SK-N-MC (cell line): ENCODE measurements at regions not wholly inside any gene's neighbourhood (a gene's known extent, or its start where the extent isn't known, plus 50 kb on each side); places are given as distances from the start of the nearest gene placed in this dataset.

Experiments used
- DNase-seq: peaks from one replicate; pipeline ENCODE4 v3.0.0-alpha.2; 2011; ENCODE audit warnings: low read depth, low spot score
- H3K27ac ChIP-seq: fragments of 200-600 bp; sonication (generic); 2 replicates; pipeline ENCODE4 v1.5.1; 2016; ENCODE audit warnings: mixed run types
- H3K36me3 ChIP-seq: fragments of 200-600 bp; sonication (generic); 2 replicates; pipeline ENCODE4 v1.6.1; 2017; ENCODE audit warnings: antibody characterized with exemption, low read length, mixed read lengths; ENCODE audit not compliant: insufficient read depth
- H3K4me3 ChIP-seq: fragments of 200-600 bp; sonication (generic); 2 replicates; pipeline ENCODE4 v1.5.1; 2016
- H3K9ac ChIP-seq: fragments of 200-600 bp; sonication (generic); 2 replicates; pipeline ENCODE4 v1.8.0; 2017; ENCODE audit warnings: mixed run types, mixed read lengths; ENCODE audit not compliant: insufficient read length
- H3K9me3 ChIP-seq: fragments of 200-600 bp; sonication (generic); 2 replicates; pipeline ENCODE4 v1.6.1; 2017; ENCODE audit warnings: low read depth, mild to moderate bottlenecking, antibody characterized with exemption, low read length, moderate library complexity, mixed read lengths
- EZH2 ChIP-seq: fragments of 200-600 bp; sonication (generic); IDR thresholded peaks from one replicate; pipeline ENCODE4 v1.6.1; 2017; ENCODE audit warnings: antibody characterized with exemption
- FOXP2 ChIP-seq: optimal IDR thresholded peaks from 2 replicates; pipeline ENCODE3; 2011; ENCODE audit warnings: mild to moderate bottlenecking, moderate library complexity; ENCODE audit not compliant: insufficient read depth; ENCODE audit errors: extremely low read length, control extremely low read depth
- POLR2AphosphoS5 ChIP-seq: IDR thresholded peaks from 2 replicates; pipeline ENCODE4 v1.6.1; 2012; ENCODE audit warnings: mild to moderate bottlenecking, low read depth, low read length, borderline replicate concordance

DNA sequence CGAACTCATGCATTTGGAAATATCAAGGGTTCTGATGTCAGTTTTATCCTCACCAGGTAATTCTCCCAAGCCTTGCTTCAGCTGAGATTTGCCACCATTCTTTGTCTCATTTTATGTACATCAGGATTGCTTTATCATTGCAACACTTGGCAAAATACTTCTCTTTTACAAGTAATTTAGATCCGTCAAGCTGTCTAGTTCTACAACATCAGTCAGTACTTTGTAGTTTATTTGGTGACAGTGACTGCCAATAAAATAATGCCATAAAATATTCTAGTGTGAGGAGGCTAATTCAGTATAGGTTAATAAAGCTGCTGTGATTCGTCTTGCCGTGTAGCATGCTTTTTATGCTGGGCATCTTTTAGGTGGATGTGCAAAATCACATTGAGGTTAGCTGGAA, 565.3 kb upstream of the SGO1 start:
- Histone ChIP-seq H3K4me3 (no peak overlapping the region), H3K36me3 (no peaks in the 10 kb centered on the region), H3K9me3 (no peaks in the 10 kb centered on the region), H3K27ac (no peak overlapping the region), H3K9ac (no peak overlapping the region)
- DNase-seq: no peak
- TF ChIP-seq POLR2AphosphoS5 (no peak), FOXP2 (no peak)

DNA sequence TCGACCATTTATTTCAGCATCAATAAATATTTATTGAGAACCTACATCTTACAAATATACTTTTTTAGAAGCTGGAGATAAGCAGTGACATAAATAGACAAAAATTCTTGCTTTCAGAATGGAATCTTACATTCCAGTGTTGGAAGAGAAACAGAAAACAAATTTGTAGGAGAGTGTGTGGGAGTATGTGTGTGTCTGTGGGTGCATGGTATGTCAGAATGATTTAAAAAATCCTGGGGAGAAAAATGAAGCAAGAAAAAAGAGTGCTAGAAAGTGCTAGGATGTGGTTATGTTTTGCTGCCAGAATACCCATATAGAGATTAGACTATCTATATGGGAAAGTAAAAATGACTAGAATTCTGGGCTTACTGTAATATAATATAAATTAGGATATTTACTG, 561.7 kb upstream of the SGO1 start:
- no peak for DNase-seq
- no peak for TF ChIP-seq POLR2AphosphoS5
- no peak for TF ChIP-seq EZH2
- no peak for TF ChIP-seq FOXP2

DNA sequence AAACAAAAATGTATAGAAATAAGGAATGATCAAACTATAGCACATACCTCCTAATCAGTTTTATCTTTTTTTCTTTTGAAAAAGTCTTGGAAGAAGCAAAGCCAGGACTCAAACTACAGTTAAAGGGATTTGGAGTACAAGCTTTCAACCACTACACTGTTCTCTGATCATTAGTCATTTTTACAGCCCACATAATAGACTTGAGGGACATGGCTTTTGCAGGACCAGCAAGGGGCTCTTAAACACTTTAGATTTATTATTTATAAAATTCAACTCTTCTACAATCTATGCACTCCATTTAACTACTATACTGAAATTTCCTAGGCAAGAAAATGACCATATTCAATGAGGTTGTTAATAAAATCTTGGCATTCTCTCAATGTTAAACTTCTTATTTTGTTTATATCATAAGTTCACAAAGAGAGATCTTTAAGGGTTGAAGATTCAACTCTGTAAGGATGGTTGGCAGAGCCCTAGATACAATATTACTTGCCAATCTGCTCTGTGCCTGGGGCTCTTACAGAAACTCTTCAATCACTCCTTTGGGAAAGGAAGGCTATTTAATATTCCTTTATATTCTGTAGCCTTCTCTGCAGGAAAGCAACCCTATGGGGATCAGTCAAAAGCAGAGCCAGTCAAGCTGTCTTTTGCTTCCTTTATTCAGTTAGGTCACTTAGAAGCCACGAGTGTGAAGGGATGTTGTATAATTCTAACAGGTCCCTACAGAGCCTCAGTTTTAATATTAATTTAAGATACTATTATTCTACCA, 557.7 kb upstream of the SGO1 start:
- H3K27ac ChIP-seq: no peak overlapping the region
- DNase-seq: no peak
- H3K9ac ChIP-seq: no peak overlapping the region
- TF ChIP-seq POLR2AphosphoS5 (no peak), EZH2 (no peak), FOXP2 (no peak)
- no peak overlapping the region for H3K4me3 ChIP-seq
- no peaks in the 10 kb centered on the region for H3K9me3 ChIP-seq
- no peaks in the 10 kb centered on the region for H3K36me3 ChIP-seq

More for the DNA sequence above, 561.7 kb upstream of the SGO1 start:
- no peaks in the 10 kb centered on the region for H3K9me3 ChIP-seq
- H3K9ac ChIP-seq: no peak overlapping the region
- no peaks in the 10 kb centered on the region for H3K36me3 ChIP-seq
- no peak overlapping the region for H3K4me3 ChIP-seq
- H3K27ac ChIP-seq: no peak overlapping the region

DNA sequence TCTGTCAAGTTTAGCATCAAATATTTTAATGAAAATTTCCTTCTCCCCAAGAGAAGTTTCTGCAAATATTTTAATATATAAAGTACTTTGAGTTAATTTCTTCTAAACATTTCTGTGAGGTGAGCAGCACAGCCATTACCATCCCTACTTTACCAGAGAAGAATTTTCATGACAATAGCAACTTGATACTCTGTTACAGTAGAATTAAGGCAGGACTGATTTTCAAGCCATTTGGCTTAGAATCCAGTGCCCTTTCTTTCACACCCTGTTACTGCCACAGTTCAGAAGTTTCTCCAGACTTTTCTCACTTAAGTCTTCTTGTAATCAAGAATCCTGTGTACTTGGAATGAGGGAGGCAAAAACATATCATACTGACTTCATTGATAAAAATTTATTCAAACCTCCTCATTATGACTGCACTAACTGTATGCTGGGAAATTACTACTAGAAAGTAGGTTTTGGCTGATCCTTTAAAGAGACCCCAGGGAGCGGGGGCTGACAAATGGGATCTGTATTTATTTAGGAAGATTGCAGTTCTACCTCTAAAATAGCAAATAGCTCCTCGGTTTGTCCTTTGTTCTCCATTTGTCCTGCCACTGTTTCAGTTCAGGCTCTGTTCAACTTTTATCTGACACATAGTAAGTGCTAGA, 557.0 kb upstream of the SGO1 start:
- Histone ChIP-seq H3K36me3 (no peaks in the 10 kb centered on the region), H3K9ac (no peak overlapping the region), H3K9me3 (no peaks in the 10 kb centered on the region), H3K4me3 (no peak overlapping the region), H3K27ac (no peak overlapping the region)
- DNase-seq: no peak
- TF ChIP-seq FOXP2 (no peak), EZH2 (no peak)

DNA sequence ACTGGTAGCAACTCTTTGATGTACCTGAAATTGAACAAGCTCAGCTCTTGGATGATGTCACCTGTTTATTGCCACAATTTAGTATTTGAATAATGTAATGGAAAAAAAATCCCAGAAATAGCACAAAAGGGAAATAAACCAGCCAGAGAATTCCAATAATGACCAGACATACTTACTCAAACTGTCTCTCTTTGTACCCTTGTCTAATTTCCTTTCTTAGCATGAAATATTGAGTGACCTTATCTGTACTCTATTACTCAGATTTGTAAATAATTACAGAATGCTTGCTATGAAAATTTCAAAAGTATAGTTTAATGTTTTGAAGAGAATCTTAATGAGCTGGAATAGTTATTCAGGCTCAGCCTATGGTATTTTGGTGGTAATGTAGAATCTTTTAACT, 555.4 kb upstream of the SGO1 start:
- Histone ChIP-seq H3K9me3 (no peaks in the 10 kb centered on the region), H3K36me3 (no peaks in the 10 kb centered on the region), H3K4me3 (no peak overlapping the region), H3K27ac (no peak overlapping the region), H3K9ac (no peak overlapping the region)
- DNase-seq: no peak
- TF ChIP-seq POLR2AphosphoS5: no peak
- TF ChIP-seq EZH2: no peak
- TF ChIP-seq FOXP2: no peak

DNA sequence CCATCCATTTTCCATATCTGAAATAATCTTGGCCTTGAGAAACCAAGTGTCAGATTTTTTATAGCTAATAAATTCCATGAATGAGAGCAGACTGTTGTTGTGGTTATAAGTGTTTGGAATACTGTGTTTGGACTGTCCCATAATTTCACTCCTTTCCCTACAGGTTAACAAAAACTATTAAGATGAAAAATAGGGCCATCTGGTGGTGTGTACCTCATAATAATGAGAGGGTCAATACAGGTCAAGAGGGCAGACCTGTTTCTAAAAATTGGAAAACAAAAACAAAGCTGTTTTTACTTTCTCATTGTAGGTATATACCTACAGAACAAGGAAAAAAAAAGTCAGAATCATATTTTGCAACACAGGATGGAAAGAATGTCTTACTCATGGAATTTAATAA, 553.8 kb upstream of the SGO1 start:
- H3K4me3 ChIP-seq: no peak overlapping the region
- no peak overlapping the region for H3K9ac ChIP-seq
- TF ChIP-seq EZH2 (no peak), FOXP2 (no peak), POLR2AphosphoS5 (no peak)
- no peaks in the 10 kb centered on the region for H3K36me3 ChIP-seq
- no peaks in the 10 kb centered on the region for H3K9me3 ChIP-seq
- H3K27ac ChIP-seq: no peak overlapping the region
- no peak for DNase-seq

DNA sequence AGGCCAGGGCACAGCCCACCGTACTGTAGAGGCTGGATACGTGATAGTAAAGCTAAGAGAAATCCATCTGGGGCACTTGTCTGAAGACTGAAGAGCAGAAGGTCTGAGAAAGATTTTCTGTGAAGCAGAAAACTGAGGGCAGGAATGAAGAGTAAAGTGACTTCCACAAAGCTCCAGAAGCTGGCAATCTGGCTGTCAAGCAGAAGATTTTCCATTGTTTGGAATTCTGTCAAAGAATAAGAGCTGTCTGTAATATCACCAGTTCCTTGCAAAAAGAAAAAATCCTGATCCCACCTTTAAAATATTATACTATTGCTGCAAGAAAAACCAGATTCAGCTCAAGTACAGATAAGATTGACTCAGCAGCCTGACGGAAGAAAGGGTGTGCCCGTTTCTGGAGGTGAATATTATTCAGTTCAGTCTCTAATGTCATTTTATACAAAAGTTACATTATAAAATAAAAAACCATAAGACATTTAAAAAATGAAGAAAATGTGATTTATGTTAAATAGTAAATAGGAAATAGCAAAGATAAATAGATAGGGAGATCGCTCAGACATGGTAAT, 550.4 kb upstream of the SGO1 start:
- TF ChIP-seq POLR2AphosphoS5 (no peak), EZH2 (no peak), FOXP2 (no peak)
- DNase-seq: no peak
- no peak overlapping the region for H3K27ac ChIP-seq
- no peak overlapping the region for H3K9ac ChIP-seq
- H3K36me3 ChIP-seq: no peaks in the 10 kb centered on the region
- no peak overlapping the region for H3K4me3 ChIP-seq
- no peaks in the 10 kb centered on the region for H3K9me3 ChIP-seq

DNA sequence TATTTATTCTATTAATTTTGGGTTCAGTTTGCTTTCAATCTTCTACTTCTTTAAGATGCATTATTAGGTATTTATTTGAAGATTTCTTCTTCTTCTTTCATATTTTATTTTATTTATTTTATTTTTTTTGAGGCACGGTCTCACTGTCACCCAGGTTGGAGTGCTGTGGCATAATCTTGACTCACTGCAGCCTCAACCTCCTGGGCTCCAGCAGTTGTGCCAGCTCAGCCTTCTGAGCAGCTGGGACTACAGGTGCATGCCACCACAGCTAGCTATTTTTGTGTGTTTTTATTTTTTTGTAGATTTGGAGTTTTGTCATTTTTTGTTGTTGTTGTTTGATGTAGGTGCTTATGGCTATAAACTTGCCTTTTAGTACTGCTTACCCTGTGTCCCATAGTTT, 543.2 kb upstream of the SGO1 start:
- Histone ChIP-seq H3K4me3 (no peak overlapping the region), H3K27ac (no peak overlapping the region), H3K36me3 (no peaks in the 10 kb centered on the region), H3K9ac (no peak overlapping the region), H3K9me3 (no peaks in the 10 kb centered on the region)
- DNase-seq: no peak
- TF ChIP-seq EZH2: no peak
- no peak for TF ChIP-seq FOXP2
- TF ChIP-seq POLR2AphosphoS5: no peak

DNA sequence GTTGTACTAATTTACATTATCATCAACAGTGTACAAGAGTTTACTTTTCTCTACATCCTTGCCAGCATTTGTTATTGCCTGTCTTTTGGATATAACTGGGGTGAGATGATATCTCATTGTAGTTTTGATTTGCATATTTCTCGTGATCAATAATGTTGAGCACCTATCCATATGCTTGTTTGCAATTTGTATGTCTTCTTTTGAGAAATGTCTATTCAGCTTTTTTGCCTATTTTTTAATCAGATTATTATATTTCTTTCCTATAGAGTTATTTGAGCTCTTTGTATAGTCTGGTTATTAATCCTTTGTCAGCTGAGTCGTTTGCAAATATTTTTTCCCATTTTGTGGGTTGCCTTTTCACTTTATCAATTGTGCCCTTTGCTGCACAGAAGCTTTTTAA, 540.8 kb upstream of the SGO1 start:
- TF ChIP-seq FOXP2 (no peak), POLR2AphosphoS5 (no peak), EZH2 (no peak)
- H3K9me3 ChIP-seq: no peaks in the 10 kb centered on the region
- no peak for DNase-seq
- H3K27ac ChIP-seq: no peak overlapping the region
- no peaks in the 10 kb centered on the region for H3K36me3 ChIP-seq
- H3K4me3 ChIP-seq: no peak overlapping the region
- H3K9ac ChIP-seq: no peak overlapping the region
